GM19193 (cell line): ENCODE measurements at regions not wholly inside any gene's neighbourhood (a gene's known extent, or its start where the extent isn't known, plus 50 kb on each side); places are given as distances from the start of the nearest gene placed in this dataset.

Source experiments
- POLR2A ChIP-seq: IDR thresholded peaks from 4 replicates; pipeline ENCODE4 v1.6.1; 2011; ENCODE audit not compliant: insufficient read depth, insufficient read length; ENCODE audit errors: extremely low read depth

- no peak for TF ChIP-seq POLR2A
Measured at GRCh38 chr3:118637846-118638245, 396.8 kb downstream of the IGSF11 start.

GRCh38 chr3:118641608-118642007, 393.0 kb downstream of the IGSF11 start:
- no peak for TF ChIP-seq POLR2A

GRCh38 chr3:118671192-118671591, 363.5 kb downstream of the IGSF11 start:
- TF ChIP-seq POLR2A = no peak

- no peak for TF ChIP-seq POLR2A
Measured at GRCh38 chr3:118675305-118675704, 359.3 kb downstream of the IGSF11 start.

GRCh38 chr3:118682921-118683320, 351.7 kb downstream of the IGSF11 start:
- no peak for TF ChIP-seq POLR2A

GRCh38 chr3:118683636-118684035, 351.0 kb downstream of the IGSF11 start:
- no peak for TF ChIP-seq POLR2A

GRCh38 chr3:118688396-118688884, 346.2 kb downstream of the IGSF11 start:
- TF ChIP-seq POLR2A = no peak

- no peak for TF ChIP-seq POLR2A
Measured at GRCh38 chr3:118692416-118692815, 342.2 kb downstream of the IGSF11 start.

GRCh38 chr3:118705487-118706219, 329.0 kb downstream of the IGSF11 start:
- TF ChIP-seq POLR2A = no peak

- no peak for TF ChIP-seq POLR2A
Measured at GRCh38 chr3:118707991-118708390, 326.7 kb downstream of the IGSF11 start.

GRCh38 chr3:118710532-118710931, 324.1 kb downstream of the IGSF11 start:
- TF ChIP-seq POLR2A = no peak

GRCh38 chr3:118713502-118714207, 321.0 kb downstream of the IGSF11 start:
- TF ChIP-seq POLR2A = no peak

GRCh38 chr3:118714800-118715199, 319.8 kb downstream of the IGSF11 start:
- TF ChIP-seq POLR2A = no peak

GRCh38 chr3:118729546-118729945, 305.1 kb downstream of the IGSF11 start:
- no peak for TF ChIP-seq POLR2A

GRCh38 chr3:118734664-118735063, 300.0 kb downstream of the IGSF11 start:
- no peak for TF ChIP-seq POLR2A

GRCh38 chr3:118736107-118736506, 298.5 kb downstream of the IGSF11 start:
- no peak for TF ChIP-seq POLR2A
